ENCODE measurements at regions not wholly inside any gene's neighbourhood (a gene's known extent, or its start where the extent isn't known, plus 50 kb on each side); places are given as distances from the start of the nearest gene placed in this dataset.
"Not testable (repeated sequence)": the region's sequence is repeated elsewhere in the genome, so short reads cannot be mapped to it uniquely, and the experiment has no call there.

GRCh38 chr5:115453391-115454095 lies 91.0 kb downstream of the FEM1C start:
- ATAC-seq (ENCODE audit: low FRiP score) (no peak), DNase-seq (ENCODE audit: low spot score) (no peak)
- TF ChIP-seq CTCF (IDR thresholded peaks at IDR 0.05) = no peak

- DNase-seq (ENCODE audit: low spot score) = no peak
- ATAC-seq (ENCODE audit: low FRiP score) = no peak
- no peak for TF ChIP-seq CTCF (IDR thresholded peaks at IDR 0.05)
These were observed 91.9 kb downstream of the FEM1C start for GRCh38 chr5:115452536-115453235.

- no peak for TF ChIP-seq CTCF (IDR thresholded peaks at IDR 0.05)
- ATAC-seq (ENCODE audit: low FRiP score) (no peak), DNase-seq (ENCODE audit: low spot score) (no peak)
These were observed 92.5 kb downstream of the FEM1C start for GRCh38 chr5:115452083-115452482.

GRCh38 chr5:115450741-115451140 lies 93.8 kb downstream of the FEM1C start:
- DNase-seq (ENCODE audit: low spot score) (no peak), ATAC-seq (ENCODE audit: low FRiP score) (peak; percentile 87)
- TF ChIP-seq CTCF (IDR thresholded peaks at IDR 0.05) = no peak

- ATAC-seq (ENCODE audit: low FRiP score); DNase-seq (ENCODE audit: low spot score): not testable (repeated sequence)
These were observed 95.9 kb downstream of the FEM1C start for GRCh38 chr5:115448630-115449029.

GRCh38 chr5:115440782-115441451 lies 103.7 kb downstream of the FEM1C start:
- ATAC-seq (ENCODE audit: low FRiP score) (no peak), DNase-seq (ENCODE audit: low spot score) (no peak)
- TF ChIP-seq CTCF (IDR thresholded peaks at IDR 0.05) = no peak

- DNase-seq (ENCODE audit: low spot score) (no peak), ATAC-seq (ENCODE audit: low FRiP score) (no peak)
- TF ChIP-seq CTCF (IDR thresholded peaks at IDR 0.05) = no peak
These were observed 104.9 kb downstream of the FEM1C start for GRCh38 chr5:115439639-115440038.

All from omental fat pad (tissue), 3 donors.